Keratinocyte (primary cell): ENCODE measurements at regions not wholly inside any gene's neighbourhood (a gene's known extent, or its start where the extent isn't known, plus 50 kb on each side); places are given as distances from the start of the nearest gene placed in this dataset.

Source experiments
- EZH2 ChIP-seq: IDR thresholded peaks from one replicate; pipeline ENCODE4 v1.6.1; 2012; ENCODE audit warnings: inconsistent platforms, mild to moderate bottlenecking, low read length, moderate library complexity
- TF ChIP-seq, protein P1 (sequence below), 3 experiments: IDR thresholded peaks in 1 of 3; conservative IDR thresholded peaks in 1 of 3; optimal IDR thresholded peaks in 1 of 3; 2 replicates in 2 of 3; 3 replicates in 1 of 3; pipeline versions ENCODE3 to v1.5.1; 2011; ENCODE audit warnings: low read length in 3 of 3, mild to moderate bottlenecking in 3 of 3, moderate library complexity in 2 of 3, control low read depth in 1 of 3, inconsistent platforms in 1 of 3; ENCODE audit not compliant: insufficient read depth in 2 of 3; ENCODE audit errors: extremely low read depth in 1 of 3

DNA sequence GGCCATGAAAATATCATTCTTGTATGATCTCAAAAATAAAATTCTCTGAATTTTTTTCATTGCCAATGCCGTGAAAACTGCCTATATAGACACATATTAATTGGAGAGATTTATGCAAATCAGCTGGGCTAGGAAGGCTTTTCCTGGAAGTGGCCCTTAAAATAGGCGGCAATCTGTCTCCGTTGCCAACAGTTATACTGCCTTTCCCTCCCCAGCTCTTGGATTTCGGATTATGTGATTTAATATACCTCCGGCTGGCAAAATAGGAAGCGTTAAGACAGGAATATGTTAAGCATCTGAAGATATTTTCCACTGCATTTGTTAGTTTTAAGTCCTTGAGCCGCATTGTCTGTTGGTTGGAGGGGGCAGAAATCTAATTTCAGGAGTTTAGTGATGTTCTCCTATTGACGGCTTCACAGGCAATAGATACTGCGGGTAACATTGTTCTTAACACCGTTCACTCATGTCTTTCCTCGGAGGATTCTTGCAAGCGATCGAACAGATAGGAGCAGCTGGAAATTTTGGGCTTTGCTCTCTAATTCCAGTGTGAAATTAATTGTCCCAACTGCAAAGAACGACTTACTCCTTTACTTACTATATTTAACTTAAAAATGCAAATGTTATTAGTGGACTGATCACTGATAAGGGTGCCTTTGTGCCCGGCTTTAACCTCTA, 113.3 kb downstream of the LINC00237 start:
- TF ChIP-seq, protein P1, sequence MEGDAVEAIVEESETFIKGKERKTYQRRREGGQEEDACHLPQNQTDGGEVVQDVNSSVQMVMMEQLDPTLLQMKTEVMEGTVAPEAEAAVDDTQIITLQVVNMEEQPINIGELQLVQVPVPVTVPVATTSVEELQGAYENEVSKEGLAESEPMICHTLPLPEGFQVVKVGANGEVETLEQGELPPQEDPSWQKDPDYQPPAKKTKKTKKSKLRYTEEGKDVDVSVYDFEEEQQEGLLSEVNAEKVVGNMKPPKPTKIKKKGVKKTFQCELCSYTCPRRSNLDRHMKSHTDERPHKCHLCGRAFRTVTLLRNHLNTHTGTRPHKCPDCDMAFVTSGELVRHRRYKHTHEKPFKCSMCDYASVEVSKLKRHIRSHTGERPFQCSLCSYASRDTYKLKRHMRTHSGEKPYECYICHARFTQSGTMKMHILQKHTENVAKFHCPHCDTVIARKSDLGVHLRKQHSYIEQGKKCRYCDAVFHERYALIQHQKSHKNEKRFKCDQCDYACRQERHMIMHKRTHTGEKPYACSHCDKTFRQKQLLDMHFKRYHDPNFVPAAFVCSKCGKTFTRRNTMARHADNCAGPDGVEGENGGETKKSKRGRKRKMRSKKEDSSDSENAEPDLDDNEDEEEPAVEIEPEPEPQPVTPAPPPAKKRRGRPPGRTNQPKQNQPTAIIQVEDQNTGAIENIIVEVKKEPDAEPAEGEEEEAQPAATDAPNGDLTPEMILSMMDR (optimal IDR thresholded peaks at IDR 0.05 in 1 of 3, IDR thresholded peaks at IDR 0.05 in 1 of 3, conservative IDR thresholded peaks at IDR 0.05 in 1 of 3; ENCODE audit: extremely low read depth in 1 of 3, insufficient read depth in 2 of 3, low read length in 3 of 3) = no peak
- no peak for TF ChIP-seq EZH2
